ENCODE measurements at regions not wholly inside any gene's neighbourhood (a gene's known extent, or its start where the extent isn't known, plus 50 kb on each side); places are given as distances from the start of the nearest gene placed in this dataset.

GRCh38 chr11:69931994-69932910 lies 113.0 kb upstream of the FGF3 start:
- ATAC-seq (ENCODE audit: insufficient read depth, low read depth) (no peak), DNase-seq (no peak)
- H2AFZ ChIP-seq (ENCODE audit: low read depth, low read length): no peak overlapping the region
- H3K27me3 ChIP-seq (ENCODE audit: insufficient read depth, low read length, poor library complexity): peaks cover 6% of the 10 kb centered on the region
- no peaks in the 10 kb centered on the region for H4K20me1 ChIP-seq (ENCODE audit: insufficient read depth, low read length)
- no peak overlapping the region for H3K9ac ChIP-seq (ENCODE audit: low read depth, low read length)
- H3K4me3 ChIP-seq (ENCODE audit: low read depth in 1 of 2, low read length in 2 of 2): no peak overlapping the region
- no peaks in the 10 kb centered on the region for H3K9me3 ChIP-seq (ENCODE audit: insufficient read depth, low read length, severe bottlenecking)
- H3K36me3 ChIP-seq (ENCODE audit: insufficient read depth, low read length): no peaks in the 10 kb centered on the region
- TF ChIP-seq EZH2 (IDR thresholded peaks at IDR 0.05; ENCODE audit: borderline replicate concordance, low read depth, low read length, severe bottlenecking) (no peak), CTCF (IDR thresholded peaks at IDR 0.05; ENCODE audit: borderline replicate concordance, extremely low read depth, low read length, poor library complexity, severe bottlenecking) (no peak)
- no peak overlapping the region for H3K27ac ChIP-seq (ENCODE audit: low read length)
- no peak overlapping the region for H3K4me2 ChIP-seq (ENCODE audit: insufficient read depth, low read length)
- H3K79me2 ChIP-seq (ENCODE audit: insufficient read depth, low read length): no peaks in the 10 kb centered on the region
- no peaks in the 10 kb centered on the region for H3K4me1 ChIP-seq (ENCODE audit: insufficient read depth, low read length)

- Histone ChIP-seq H3K4me1 (ENCODE audit: insufficient read depth, low read length) (no peaks in the 10 kb centered on the region), H3K4me2 (ENCODE audit: insufficient read depth, low read length) (no peak overlapping the region), H3K79me2 (ENCODE audit: insufficient read depth, low read length) (no peaks in the 10 kb centered on the region), H3K27ac (ENCODE audit: low read length) (no peak overlapping the region), H3K36me3 (ENCODE audit: insufficient read depth, low read length) (no peaks in the 10 kb centered on the region), H3K4me3 (ENCODE audit: low read depth in 1 of 2, low read length in 2 of 2) (no peak overlapping the region), H2AFZ (ENCODE audit: low read depth, low read length) (no peak overlapping the region), H3K27me3 (ENCODE audit: insufficient read depth, low read length, poor library complexity) (peaks cover 6% of the 10 kb centered on the region), H3K9ac (ENCODE audit: low read depth, low read length) (no peak overlapping the region), H4K20me1 (ENCODE audit: insufficient read depth, low read length) (no peaks in the 10 kb centered on the region), H3K9me3 (ENCODE audit: insufficient read depth, low read length, severe bottlenecking) (no peaks in the 10 kb centered on the region)
- TF ChIP-seq CTCF (IDR thresholded peaks at IDR 0.05; ENCODE audit: borderline replicate concordance, extremely low read depth, low read length, poor library complexity, severe bottlenecking) (no peak), EZH2 (IDR thresholded peaks at IDR 0.05; ENCODE audit: borderline replicate concordance, low read depth, low read length, severe bottlenecking) (no peak)
- DNase-seq: no peak
- no peak for ATAC-seq (ENCODE audit: insufficient read depth, low read depth)
Measured at GRCh38 chr11:69934861-69935494, 115.8 kb upstream of the FGF3 start.

GRCh38 chr11:69935941-69936505 lies 116.8 kb upstream of the FGF3 start:
- peaks cover 6% of the 10 kb centered on the region for H3K27me3 ChIP-seq (ENCODE audit: insufficient read depth, low read length, poor library complexity)
- H2AFZ ChIP-seq (ENCODE audit: low read depth, low read length): no peak overlapping the region
- no peaks in the 10 kb centered on the region for H3K9me3 ChIP-seq (ENCODE audit: insufficient read depth, low read length, severe bottlenecking)
- H3K36me3 ChIP-seq (ENCODE audit: insufficient read depth, low read length): no peaks in the 10 kb centered on the region
- TF ChIP-seq CTCF (IDR thresholded peaks at IDR 0.05; ENCODE audit: borderline replicate concordance, extremely low read depth, low read length, poor library complexity, severe bottlenecking): no peak
- no peak for TF ChIP-seq EZH2 (IDR thresholded peaks at IDR 0.05; ENCODE audit: borderline replicate concordance, low read depth, low read length, severe bottlenecking)
- H3K27ac ChIP-seq (ENCODE audit: low read length): no peak overlapping the region
- no peak overlapping the region for H3K9ac ChIP-seq (ENCODE audit: low read depth, low read length)
- H3K4me1 ChIP-seq (ENCODE audit: insufficient read depth, low read length): no peaks in the 10 kb centered on the region
- H3K79me2 ChIP-seq (ENCODE audit: insufficient read depth, low read length): no peaks in the 10 kb centered on the region
- H4K20me1 ChIP-seq (ENCODE audit: insufficient read depth, low read length): no peaks in the 10 kb centered on the region
- no peak for DNase-seq
- H3K4me3 ChIP-seq (ENCODE audit: low read depth in 1 of 2, low read length in 2 of 2): no peak overlapping the region
- no peak for ATAC-seq (ENCODE audit: insufficient read depth, low read depth)
- no peak overlapping the region for H3K4me2 ChIP-seq (ENCODE audit: insufficient read depth, low read length)

Data from DND-41 (cell line).